NCI-H1417 (cell line): ENCODE measurements at regions not wholly inside any gene's neighbourhood (a gene's known extent, or its start where the extent isn't known, plus 50 kb on each side); places are given as distances from the start of the nearest gene placed in this dataset.

ENCODE experiments used
- DNase-seq, 3 experiments: peaks; one replicate each; lab custom pipeline; 2025; lab: John Stamatoyannopoulos, UW

DNA sequence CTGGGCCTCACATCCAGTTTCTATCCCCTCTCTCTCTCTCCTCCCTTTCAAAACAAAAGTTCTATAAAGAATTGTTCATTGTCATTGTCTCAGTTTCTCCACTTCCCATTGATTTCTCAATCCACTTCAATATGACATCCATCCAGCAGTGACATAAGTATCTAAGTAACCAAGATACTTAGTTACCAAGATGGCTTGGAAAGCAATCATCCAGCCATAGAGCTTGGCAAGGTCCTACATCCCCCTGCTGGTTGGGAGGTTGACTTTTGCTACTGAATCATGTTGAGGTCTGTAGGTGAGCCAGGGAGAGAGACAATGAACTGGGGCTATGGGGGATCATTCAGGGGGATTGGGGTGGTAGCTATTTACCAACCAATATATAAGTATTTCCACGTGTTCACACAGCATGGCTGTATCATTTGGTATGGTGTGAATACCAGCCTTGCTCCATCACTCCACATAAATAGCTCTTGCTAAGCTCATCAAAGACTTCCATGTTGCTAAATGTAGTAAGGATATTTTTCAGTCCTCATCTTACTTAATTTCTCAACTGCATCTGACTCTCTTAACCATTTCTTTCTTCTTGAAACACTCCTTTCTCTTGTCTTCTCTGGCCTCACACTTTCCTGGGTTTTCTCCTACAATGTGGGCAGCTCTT lies 58.8 kb upstream of the NTRK3 start:
- no peak for DNase-seq

DNA sequence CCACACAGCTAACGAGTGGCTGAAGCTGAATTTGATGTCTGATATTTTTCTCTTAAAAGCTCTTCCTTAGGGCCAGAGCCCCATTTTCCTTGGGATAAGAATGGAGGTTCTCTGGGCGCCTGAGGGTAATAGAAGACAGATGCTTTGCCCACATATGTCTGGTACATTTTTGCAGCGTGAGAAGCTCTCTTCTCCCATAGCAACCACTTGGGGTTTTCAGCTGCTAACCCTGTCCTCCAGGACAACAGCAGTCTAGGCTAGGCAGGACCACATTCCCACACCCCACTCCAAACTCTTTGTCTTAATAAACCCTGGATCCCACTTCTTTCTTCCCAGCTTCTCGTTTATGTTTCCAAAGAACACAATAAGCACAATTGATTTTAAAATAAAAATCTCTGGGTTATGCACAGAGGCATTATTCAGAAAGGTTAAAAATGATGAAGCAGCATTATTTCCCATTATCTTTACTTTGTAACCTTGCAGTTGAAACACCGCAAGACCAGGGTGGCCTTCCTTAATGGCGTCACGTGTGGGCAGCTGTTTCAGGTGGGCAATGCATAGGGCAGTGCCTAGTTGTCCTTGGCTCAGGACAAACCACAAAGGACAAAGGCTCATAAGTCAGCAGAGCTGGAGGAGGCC lies 56.5 kb upstream of the NTRK3 start:
- DNase-seq = no peak

DNA sequence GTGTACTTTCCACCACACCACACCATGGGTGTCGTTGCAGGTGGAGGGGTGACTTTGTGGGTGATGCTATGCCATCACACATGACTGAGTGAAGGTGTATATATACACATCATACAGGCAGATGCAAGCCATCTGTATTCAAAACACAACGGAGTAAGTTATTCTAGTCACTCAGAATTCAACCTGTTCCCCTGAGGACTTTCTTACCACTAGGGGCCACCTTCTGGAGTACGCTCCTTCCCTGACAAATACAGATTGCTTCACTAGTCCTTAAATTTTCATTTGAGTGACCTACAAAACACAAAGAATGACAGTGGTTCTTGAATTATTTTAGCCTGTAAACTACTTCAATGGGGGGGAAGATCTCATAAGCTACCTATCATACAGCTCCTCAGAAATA lies 52.8 kb upstream of the NTRK3 start:
- DNase-seq = no peak

DNA sequence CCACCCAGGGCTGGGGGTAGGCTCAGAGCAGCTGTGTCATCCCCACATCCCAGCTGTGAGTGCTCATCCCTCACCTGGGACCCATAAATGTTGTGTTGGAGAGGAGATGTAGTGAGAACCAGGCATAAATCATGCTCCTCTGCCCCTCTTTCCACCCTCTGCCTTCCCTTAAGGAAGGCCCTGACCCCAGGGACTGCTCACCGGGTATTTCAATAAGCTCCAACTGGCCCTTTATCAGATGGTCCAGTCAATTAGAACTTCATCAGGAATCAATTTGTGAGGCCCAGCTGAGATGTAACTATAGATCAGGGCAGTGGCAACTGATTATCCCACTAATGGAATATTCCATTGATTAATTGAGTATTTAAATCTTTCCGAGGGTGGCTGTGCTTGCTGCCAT lies 50.8 kb upstream of the NTRK3 start:
- no peak for DNase-seq
